GM06990 (cell line): ENCODE measurements at regions not wholly inside any gene's neighbourhood (a gene's known extent, or its start where the extent isn't known, plus 50 kb on each side); places are given as distances from the start of the nearest gene placed in this dataset.

ENCODE experiments used
- DNase-seq: peaks from one replicate; pipeline ENCODE4 v3.0.0-alpha.2; 2011; ENCODE audit not compliant: insufficient read length; ENCODE audit errors: extremely low read depth
- H3K27me3 ChIP-seq: replicated peaks from 2 replicates; pipeline ENCODE4 v1.6.0; 2011; ENCODE audit warnings: low read length; ENCODE audit not compliant: control insufficient read depth, insufficient read depth
- H3K36me3 ChIP-seq: 2 replicates; pipeline ENCODE4 v1.5.1; 2011; ENCODE audit warnings: low read length; ENCODE audit not compliant: control insufficient read depth, insufficient read depth
- H3K4me3 ChIP-seq: replicated peaks from 2 replicates; pipeline ENCODE4 v1.5.1; 2011; ENCODE audit warnings: low read depth, mild to moderate bottlenecking, control low read depth, low read length
- TF ChIP-seq, protein P1 (sequence below): IDR thresholded peaks from 2 replicates; pipeline ENCODE4 v1.5.1; 2011; ENCODE audit warnings: low read length, control low read depth, mild to moderate bottlenecking, inconsistent platforms; ENCODE audit not compliant: insufficient read depth, poor library complexity, severe bottlenecking

DNA sequence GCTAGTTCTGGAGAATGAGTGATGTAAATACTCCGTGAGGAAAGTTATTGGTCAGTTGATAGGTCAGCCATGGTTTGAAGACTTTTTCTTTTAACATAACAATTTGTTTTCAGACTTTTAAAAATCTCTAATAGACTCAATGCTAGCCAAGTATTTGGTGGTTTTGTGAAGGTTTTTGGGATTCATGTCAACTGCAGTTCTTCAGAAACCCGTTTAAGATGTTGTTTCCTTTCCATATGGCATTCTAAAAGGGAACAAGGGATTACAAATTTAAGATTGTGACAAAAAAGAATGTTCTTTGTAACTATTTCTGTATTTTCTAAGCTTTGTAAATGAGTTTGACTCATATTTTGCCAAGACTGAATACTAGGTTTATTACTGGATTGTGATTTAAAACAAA, 281.7 kb upstream of the COL8A1 start:
- no peak for DNase-seq
- TF ChIP-seq, protein P1, sequence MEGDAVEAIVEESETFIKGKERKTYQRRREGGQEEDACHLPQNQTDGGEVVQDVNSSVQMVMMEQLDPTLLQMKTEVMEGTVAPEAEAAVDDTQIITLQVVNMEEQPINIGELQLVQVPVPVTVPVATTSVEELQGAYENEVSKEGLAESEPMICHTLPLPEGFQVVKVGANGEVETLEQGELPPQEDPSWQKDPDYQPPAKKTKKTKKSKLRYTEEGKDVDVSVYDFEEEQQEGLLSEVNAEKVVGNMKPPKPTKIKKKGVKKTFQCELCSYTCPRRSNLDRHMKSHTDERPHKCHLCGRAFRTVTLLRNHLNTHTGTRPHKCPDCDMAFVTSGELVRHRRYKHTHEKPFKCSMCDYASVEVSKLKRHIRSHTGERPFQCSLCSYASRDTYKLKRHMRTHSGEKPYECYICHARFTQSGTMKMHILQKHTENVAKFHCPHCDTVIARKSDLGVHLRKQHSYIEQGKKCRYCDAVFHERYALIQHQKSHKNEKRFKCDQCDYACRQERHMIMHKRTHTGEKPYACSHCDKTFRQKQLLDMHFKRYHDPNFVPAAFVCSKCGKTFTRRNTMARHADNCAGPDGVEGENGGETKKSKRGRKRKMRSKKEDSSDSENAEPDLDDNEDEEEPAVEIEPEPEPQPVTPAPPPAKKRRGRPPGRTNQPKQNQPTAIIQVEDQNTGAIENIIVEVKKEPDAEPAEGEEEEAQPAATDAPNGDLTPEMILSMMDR = no peak
- Histone ChIP-seq H3K4me3 (no peak overlapping the region), H3K36me3 (no peaks in the 10 kb centered on the region), H3K27me3 (no peaks in the 10 kb centered on the region)

DNA sequence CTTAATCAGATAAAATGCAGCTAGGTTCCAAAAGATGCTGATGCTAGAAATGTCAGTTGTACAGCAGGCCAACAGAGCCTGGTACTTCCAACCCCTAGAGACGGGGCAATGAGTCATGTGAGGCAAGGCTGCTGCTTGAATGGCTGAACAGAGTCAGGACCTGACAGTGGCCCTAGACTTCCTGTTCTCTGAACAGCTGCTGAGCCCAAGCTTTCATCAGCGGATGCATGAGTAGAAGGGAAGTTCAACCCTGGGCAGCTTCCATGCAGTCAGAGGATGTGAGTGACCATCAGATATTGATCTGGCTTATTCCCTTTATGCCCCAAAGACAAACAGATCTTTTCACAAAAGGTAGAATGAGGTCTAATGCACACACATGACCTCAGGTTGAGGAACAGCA, 282.9 kb upstream of the COL8A1 start:
- DNase-seq = no peak
- H3K4me3 ChIP-seq = no peak overlapping the region
- TF ChIP-seq, protein P1 = no peak
- no peaks in the 10 kb centered on the region for H3K36me3 ChIP-seq
- H3K27me3 ChIP-seq = no peaks in the 10 kb centered on the region

DNA sequence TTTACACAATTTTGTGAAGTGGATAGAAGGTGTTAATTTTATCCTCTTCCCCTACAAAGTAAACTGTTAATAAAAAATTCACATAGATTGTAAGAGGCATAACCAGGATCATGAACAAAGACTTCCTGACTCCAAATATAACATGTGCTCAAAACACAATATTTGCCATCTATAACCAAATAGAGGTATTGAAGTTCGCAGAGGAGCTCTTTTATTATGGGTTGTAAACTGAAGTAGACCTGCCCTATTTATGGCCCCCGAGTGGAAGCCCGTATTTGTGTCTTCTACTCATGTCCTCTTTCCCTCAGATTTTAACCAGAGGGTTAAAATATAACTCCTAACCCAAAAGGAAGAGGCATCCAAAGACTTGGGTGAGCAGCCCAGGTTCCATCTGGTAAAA, 285.6 kb upstream of the COL8A1 start:
- TF ChIP-seq, protein P1 = no peak
- Histone ChIP-seq H3K4me3 (no peak overlapping the region), H3K36me3 (no peaks in the 10 kb centered on the region), H3K27me3 (no peaks in the 10 kb centered on the region)
- DNase-seq = no peak

DNA sequence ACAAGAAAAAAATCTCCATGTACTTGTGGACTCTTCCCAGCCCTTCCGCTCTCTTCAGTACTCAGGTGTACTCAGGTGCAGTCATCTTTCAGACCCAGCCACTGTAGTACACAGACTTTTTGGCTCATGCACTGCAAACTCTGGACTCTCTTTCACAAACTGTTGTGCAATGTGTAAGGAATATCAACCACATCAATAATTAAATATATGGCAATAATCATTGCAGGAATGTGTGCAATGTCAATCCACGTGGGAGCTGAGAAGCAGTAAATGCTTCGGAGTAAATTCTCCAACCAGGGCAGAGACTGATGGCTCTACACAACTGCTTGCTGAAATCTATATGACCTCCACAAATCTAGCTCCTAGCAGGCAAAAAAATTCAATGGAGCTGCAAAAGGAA, 287.3 kb upstream of the COL8A1 start:
- H3K27me3 ChIP-seq = no peaks in the 10 kb centered on the region
- H3K36me3 ChIP-seq = no peaks in the 10 kb centered on the region
- no peak for DNase-seq
- H3K4me3 ChIP-seq = no peak overlapping the region
- TF ChIP-seq, protein P1 = no peak

DNA sequence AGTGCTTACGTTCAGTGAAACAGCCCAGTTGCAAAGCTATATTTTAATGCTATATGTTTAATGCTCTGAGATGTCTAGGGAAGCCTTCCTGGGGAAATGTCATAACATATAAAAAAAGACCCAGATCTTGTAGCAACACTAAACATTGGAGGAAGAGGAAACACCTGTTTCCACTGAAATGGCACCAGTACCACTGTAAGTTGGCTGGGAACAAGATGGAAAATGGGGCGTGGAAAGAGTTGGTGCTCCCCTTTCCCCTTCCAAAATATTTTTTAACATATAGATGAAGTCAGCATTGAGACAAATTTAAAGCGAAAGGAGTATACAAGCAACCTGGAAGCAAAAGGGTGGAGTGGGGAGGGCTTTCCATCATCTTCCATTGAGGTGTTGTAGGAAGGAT, 289.9 kb upstream of the COL8A1 start:
- Histone ChIP-seq H3K4me3 (no peak overlapping the region), H3K36me3 (no peaks in the 10 kb centered on the region), H3K27me3 (no peaks in the 10 kb centered on the region)
- DNase-seq = no peak
- TF ChIP-seq, protein P1 = no peak

DNA sequence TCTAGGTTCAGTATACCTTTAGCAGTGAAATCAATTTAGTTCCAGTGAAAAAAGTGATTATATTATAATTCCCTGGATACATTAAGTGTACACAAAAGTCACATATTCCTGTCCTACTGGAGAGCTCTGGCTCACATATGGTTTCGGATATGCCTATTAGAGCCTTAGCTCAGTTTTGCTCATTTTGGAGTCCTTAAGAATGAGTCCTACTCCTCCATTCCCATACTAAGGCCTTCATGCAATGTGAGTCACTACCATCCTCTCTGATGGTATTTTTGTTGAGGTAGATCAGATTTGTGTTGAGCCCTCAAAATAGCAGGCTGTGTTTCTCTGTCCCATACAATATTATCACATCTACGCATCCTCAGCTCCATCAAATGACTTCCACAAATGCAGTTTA, 294.2 kb upstream of the COL8A1 start:
- Histone ChIP-seq H3K27me3 (no peaks in the 10 kb centered on the region), H3K4me3 (no peak overlapping the region), H3K36me3 (no peaks in the 10 kb centered on the region)
- TF ChIP-seq, protein P1 = no peak
- no peak for DNase-seq
